ENCODE measurements at regions not wholly inside any gene's neighbourhood (a gene's known extent, or its start where the extent isn't known, plus 50 kb on each side); places are given as distances from the start of the nearest gene placed in this dataset.

DNA sequence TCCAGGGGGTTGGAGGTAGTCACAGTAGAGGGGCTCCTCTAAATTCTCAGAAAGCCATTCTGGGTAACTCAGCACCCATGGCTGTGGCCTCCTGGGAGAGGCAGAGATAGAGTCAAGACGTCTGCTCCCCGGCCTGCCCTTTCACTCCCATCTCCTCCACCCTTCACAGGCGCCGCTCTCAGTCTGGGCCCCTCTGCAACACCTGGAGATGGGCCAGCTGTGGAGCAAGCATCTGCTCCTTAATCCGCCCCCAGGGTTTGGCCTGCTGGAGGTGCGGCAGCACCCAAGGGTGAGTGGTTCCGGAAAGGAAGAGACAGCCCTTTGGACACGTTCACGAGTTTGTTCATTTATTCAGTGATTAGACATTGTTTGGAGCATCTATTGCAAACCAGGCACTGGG lies 271.3 kb downstream of the BMP7 start:
- TF ChIP-seq CTCF (IDR thresholded peaks at IDR 0.05; ENCODE audit: low read depth, low read length), result no peak
- Histone ChIP-seq H3K27me3 (ENCODE audit: control insufficient read depth, insufficient read depth, low read length) (no peaks in the 10 kb centered on the region), H3K4me3 (ENCODE audit: low read depth, low read length) (no peak overlapping the region), H3K9me3 (ENCODE audit: control insufficient read depth, insufficient read depth, low read length) (peaks cover 7% of the 10 kb centered on the region), H3K27ac (ENCODE audit: low read depth, low read length) (no peak overlapping the region)
- DNase-seq (ENCODE audit: low read depth, low spot score), result no peak
- POLR2A ChIA-PET, result interaction anchor here (0.6 kb wide), 1 partner anchor 370 kb away, joined by 3 read pairs; no protein-coding TSS in a partner anchor
- CTCF ChIA-PET, result interaction anchor here (1.0 to 2.6 kb wide), 2 partner anchors 9 to 444 kb away, joined by 3 to 19 read pairs; no protein-coding TSS in a partner anchor

DNA sequence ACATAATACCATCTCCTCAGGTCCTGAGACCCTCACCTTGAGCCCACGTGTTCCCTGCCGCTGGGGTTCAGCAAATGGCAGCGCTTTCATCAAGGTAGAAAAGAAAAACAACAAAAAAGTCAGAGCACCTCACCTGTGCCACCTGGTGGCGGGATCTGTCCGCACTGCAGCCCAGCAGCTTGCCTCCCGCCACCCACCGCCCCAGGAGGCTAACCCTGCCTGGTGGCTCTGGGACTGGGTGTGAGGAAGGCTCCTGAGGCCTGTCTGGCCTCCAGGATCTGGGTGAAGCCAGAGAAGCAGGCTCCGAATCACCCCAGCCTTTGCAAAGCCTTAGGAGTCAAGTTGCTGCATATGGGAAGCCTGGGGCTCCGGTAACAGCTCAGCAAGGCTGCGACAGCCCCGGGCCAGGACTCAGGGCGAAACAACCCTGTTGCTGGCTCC lies 270.8 kb downstream of the BMP7 start:
- H3K27ac ChIP-seq (ENCODE audit: low read depth, low read length), result no peak overlapping the region
- CTCF ChIA-PET, result interaction anchor here (1.0 to 2.6 kb wide), 2 partner anchors 10 to 445 kb away, joined by 3 to 19 read pairs; no protein-coding TSS in a partner anchor
- no peaks in the 10 kb centered on the region for H3K27me3 ChIP-seq (ENCODE audit: control insufficient read depth, insufficient read depth, low read length)
- H3K4me3 ChIP-seq (ENCODE audit: low read depth, low read length), result no peak overlapping the region
- H3K9me3 ChIP-seq (ENCODE audit: control insufficient read depth, insufficient read depth, low read length), result peaks cover 7% of the 10 kb centered on the region
- peak; percentile 43 for TF ChIP-seq CTCF (IDR thresholded peaks at IDR 0.05; ENCODE audit: low read depth, low read length)
- DNase-seq (ENCODE audit: low read depth, low spot score), result no peak
- POLR2A ChIA-PET, result no interaction called here

GRCh38 chr20:56996533-56996932 lies 269.9 kb downstream of the BMP7 start:
- no peak for TF ChIP-seq CTCF (IDR thresholded peaks at IDR 0.05; ENCODE audit: low read depth, low read length)
- Histone ChIP-seq H3K27me3 (ENCODE audit: control insufficient read depth, insufficient read depth, low read length) (no peaks in the 10 kb centered on the region), H3K4me3 (ENCODE audit: low read depth, low read length) (no peak overlapping the region), H3K27ac (ENCODE audit: low read depth, low read length) (no peak overlapping the region), H3K9me3 (ENCODE audit: control insufficient read depth, insufficient read depth, low read length) (peaks cover 10% of the 10 kb centered on the region)
- ChIA-PET CTCF (interaction anchor here (2.6 kb wide), 1 partner anchor 446 kb away, joined by 19 read pairs; no protein-coding TSS in a partner anchor), POLR2A (no interaction called here)
- no peak for DNase-seq (ENCODE audit: low read depth, low spot score)

DNA sequence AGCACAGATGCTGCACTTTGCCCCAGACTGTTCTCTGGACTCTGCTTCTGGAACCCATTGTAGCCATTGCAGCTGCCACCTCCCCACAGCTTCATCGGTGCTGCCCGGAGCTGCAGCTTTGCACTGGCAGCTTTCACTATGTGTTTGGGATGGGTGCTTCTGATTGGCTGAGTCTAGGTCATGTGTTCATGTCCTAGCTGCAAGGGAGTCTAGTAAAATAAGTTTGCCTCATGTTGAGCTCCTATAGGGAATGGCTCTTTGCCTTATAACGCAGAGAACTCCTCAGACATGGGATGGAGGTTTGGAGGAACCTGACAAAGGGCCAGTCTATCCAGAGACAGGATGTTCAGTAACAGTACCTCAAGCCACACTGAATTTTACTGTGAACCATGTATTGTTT lies 268.0 kb downstream of the BMP7 start:
- CTCF ChIA-PET, result no interaction called here
- POLR2A ChIA-PET, result no interaction called here
- Histone ChIP-seq H3K27me3 (ENCODE audit: control insufficient read depth, insufficient read depth, low read length) (no peaks in the 10 kb centered on the region), H3K9me3 (ENCODE audit: control insufficient read depth, insufficient read depth, low read length) (peaks cover 10% of the 10 kb centered on the region), H3K27ac (ENCODE audit: low read depth, low read length) (no peak overlapping the region), H3K4me3 (ENCODE audit: low read depth, low read length) (no peak overlapping the region)
- TF ChIP-seq CTCF (IDR thresholded peaks at IDR 0.05; ENCODE audit: low read depth, low read length), result no peak
- no peak for DNase-seq (ENCODE audit: low read depth, low spot score)

- no peaks in the 10 kb centered on the region for H3K27me3 ChIP-seq (ENCODE audit: control insufficient read depth, insufficient read depth, low read length)
- no peak for DNase-seq (ENCODE audit: low read depth, low spot score)
- peaks cover 10% of the 10 kb centered on the region for H3K9me3 ChIP-seq (ENCODE audit: control insufficient read depth, insufficient read depth, low read length)
- no peak for TF ChIP-seq CTCF (IDR thresholded peaks at IDR 0.05; ENCODE audit: low read depth, low read length)
- POLR2A ChIA-PET, result no interaction called here
- no peak overlapping the region for H3K4me3 ChIP-seq (ENCODE audit: low read depth, low read length)
- no peak overlapping the region for H3K27ac ChIP-seq (ENCODE audit: low read depth, low read length)
- CTCF ChIA-PET, result no interaction called here
These were observed 265.9 kb downstream of the BMP7 start for GRCh38 chr20:57000441-57000968.

Data from AG04450 (cell line).